GM18505 (cell line): ENCODE measurements at regions not wholly inside any gene's neighbourhood (a gene's known extent, or its start where the extent isn't known, plus 50 kb on each side); places are given as distances from the start of the nearest gene placed in this dataset.
"Not testable (repeated sequence)": the region's sequence is repeated elsewhere in the genome, so short reads cannot be mapped to it uniquely, and the experiment has no call there.

ENCODE experiments used
- ATAC-seq: cut with Tn5 transposase; IDR thresholded peaks from one replicate; pipeline ENCODE4 v1.9.1; 2021; ENCODE audit not compliant: unreplicated experiment
- POLR2A ChIP-seq: IDR thresholded peaks from 4 replicates; pipeline ENCODE4 v1.6.1; 2011; ENCODE audit warnings: borderline replicate concordance; ENCODE audit not compliant: insufficient read depth, insufficient read length; ENCODE audit errors: extremely low read depth

DNA sequence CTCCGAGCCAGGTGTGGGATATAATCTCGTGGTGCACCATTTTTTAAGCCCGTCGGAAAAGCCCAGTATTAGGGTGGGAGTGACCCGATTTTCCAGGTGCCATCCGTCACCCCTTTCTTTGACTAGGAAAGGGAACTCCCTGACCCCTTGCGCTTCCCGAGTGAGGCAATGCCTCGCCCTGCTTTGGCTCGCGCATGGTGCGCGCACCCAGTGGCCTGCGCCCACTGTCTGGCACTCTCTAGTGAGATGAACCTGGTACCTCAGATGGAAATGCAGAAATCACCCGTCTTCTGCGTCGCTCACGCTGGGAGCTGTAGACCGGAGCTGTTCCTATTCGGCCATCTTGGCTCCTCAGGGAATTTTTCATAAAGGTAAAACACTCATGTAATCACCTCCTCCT is 63.9 kb downstream of the RWDD3 start:
- not testable (repeated sequence) for ATAC-seq

DNA sequence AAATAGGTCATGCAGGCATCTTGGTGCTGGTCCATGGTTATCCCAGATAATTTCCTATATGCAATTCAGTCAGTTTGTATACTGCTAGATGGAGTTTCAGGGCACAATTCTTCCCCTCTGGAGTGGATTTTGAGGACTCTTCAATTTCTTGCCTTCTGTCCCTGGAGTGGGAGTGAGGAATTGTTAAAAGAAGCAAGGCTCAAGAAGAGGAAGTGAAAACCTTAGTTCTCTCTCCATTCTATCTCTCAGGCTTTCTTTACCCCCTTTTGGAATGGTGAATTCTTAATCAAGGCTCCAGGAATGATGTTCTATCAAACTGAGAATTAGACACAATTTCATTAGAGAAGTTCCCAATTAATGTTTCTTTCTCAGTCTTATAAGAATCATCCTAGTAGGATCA is 67.1 kb downstream of the RWDD3 start:
- TF ChIP-seq POLR2A: no peak
- ATAC-seq: no peak

DNA sequence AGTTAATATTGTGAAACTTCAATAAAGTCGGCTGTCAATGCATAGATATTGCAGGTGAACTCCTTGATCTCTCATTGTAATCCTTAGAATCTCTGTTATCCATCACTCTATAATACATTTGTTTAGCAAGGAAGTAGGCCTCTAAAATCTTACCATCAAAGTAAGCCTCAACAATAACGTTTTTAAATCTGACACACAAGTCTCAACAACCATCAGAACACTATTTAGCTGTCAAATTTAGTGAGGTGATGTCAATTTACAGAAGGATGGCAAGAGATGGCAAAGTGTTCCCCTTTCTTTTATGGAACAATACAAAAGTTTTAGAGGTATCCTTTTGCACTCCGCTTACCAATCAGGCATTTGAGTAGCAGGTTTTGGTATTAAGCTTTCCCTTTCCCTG is 67.6 kb downstream of the RWDD3 start:
- ATAC-seq: no peak
- no peak for TF ChIP-seq POLR2A

DNA sequence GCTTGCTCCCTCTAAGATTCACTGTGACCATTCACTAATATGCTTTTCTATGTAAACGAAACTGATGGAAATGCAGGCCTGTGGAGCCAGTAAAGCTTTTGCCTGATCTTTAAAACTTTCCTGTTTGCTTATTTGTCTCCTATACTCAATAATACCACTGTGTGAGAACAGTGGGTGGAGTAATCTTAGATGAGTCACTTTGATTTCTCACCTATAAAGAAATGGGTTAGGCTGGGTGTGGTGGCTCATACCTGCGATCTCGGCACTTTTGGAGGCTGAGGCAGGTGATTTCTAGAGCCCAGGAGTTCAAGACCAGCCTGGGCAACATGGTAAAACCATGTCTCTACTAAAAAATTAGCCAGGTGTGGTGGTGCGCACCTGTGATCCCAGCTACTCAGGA is 70.8 kb downstream of the RWDD3 start:
- TF ChIP-seq POLR2A: no peak
- no peak for ATAC-seq

DNA sequence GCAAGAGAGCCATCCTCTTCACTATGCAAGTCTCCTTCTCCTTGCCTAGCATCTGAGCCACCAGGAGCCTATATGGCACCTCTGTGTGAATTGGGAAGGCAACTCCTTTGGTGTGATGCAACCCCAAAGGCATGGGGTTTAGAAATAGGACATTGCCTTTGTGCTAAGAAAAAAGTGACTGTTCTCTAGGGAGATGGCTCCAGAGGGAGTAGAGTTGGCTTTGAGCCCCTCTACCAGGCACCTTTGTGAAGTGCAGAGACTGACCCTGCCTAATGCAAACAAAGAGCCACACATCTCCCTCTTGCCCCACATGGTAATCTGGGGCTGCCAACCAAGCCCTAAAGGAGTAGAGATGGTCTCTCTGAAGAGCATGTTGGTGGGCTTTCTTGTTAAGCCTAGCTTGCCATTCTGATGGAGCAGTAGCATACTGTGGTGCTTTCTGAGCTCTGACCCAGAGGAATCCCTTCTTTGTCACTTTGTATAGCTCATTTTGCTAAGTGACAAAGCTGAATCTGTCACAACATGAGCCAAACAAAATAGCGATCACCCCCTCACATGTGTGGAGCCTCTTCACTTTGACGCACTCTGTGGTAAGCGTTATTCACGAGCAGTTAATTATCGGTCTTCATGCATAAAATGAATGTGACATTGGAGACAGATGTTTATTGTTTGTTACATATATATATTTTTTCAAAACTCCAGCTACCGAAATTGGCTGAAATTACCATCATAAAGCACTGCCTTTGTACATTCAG is 74.4 kb downstream of the RWDD3 start:
- no peak for TF ChIP-seq POLR2A
- ATAC-seq: no peak

DNA sequence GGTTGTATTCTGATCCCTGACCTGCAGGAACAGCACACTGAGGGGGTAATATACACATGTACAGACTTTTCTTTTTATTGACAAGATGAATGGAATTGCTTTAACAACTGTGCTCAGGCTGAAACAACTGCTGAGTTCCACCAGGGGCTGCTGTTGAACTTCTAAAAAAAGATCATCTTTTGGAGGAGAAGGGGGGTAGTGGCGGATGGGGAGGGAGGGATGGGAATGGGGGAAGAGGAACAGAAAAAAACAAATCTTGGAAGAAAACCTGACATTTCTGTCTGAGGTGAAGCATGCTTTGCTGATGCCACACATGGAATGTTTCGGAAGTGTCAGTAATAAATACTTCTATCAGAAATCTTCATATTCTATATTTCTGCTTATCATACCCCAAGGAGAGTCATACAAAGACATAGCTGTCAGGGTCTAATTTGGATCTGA is 75.0 kb downstream of the RWDD3 start:
- ATAC-seq: no peak
- no peak for TF ChIP-seq POLR2A

DNA sequence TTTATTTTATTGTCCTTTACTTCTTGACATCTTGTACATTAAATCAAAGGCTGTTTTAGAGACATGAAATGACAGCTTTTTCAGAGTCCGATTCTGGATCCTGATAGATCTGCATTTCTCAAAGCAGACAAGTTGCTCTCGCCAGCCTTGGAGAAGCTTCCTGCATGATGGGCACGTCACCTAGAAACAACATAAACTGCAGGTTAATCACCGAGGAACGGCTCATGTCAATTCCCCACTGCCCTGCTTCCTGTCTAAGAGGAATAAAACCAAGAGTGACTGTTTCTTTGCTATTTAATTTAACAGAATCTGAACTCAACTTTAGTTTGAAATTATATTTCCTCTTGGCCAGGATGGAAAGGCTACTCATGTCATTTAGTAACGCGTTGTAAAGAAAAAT is 77.0 kb downstream of the RWDD3 start:
- TF ChIP-seq POLR2A: no peak
- no peak for ATAC-seq

DNA sequence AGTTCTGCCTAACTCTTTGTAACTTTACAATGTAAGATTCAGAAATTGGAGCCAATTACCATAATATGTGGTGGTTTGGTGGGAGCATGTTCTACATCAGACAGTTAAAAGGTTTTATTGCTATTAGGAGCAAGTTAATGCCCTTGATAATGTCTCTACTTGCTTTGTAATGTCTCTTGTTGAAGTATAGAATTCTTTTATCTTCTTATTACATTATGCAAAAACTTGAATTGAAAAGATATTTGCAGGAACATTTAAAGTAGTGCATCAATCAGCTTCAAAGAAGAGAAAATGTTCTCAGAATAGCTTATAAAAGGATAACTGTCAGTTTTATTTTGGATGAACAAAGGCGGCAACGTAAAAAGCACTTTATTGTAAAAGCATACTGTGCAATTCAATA is 77.8 kb downstream of the RWDD3 start:
- no peak for ATAC-seq
- no peak for TF ChIP-seq POLR2A

DNA sequence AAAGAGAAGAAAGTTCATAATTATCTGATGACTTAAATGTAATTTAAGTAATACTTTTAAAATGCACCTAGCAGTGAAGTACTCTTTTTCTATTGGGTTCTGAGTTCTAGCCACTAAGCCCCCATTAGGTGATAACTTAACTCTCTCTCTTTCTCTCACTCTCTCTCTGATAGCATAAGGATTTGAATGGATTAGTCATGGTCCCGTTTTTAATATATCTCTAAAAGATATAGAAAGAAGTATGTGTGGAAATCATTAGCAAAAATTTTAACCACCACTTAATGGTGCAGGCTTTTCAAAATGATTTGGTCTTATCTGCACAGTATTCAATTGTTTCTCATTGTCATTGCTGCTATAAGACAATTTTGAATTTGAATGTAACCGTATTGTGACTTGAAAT is 78.2 kb downstream of the RWDD3 start:
- ATAC-seq: no peak
- no peak for TF ChIP-seq POLR2A

DNA sequence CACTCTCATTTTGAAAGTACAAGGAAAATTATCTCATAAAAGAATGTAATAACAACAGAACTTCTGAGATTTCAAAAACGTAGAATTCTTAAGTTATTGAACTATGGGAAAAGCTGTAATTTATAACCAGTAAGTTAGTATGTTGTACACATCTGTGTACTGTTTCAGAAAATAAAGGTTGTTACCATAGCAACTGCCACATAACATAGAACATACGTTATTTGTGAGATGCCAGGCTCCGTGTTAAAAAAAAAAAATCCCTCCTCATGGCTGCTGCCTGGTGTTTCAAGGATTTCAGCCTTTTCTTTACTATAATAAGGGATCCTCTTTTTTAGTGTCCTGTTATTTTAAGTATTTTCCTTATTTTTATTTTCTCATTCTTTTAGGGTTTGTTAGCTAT is 79.5 kb downstream of the RWDD3 start:
- TF ChIP-seq POLR2A: no peak

DNA sequence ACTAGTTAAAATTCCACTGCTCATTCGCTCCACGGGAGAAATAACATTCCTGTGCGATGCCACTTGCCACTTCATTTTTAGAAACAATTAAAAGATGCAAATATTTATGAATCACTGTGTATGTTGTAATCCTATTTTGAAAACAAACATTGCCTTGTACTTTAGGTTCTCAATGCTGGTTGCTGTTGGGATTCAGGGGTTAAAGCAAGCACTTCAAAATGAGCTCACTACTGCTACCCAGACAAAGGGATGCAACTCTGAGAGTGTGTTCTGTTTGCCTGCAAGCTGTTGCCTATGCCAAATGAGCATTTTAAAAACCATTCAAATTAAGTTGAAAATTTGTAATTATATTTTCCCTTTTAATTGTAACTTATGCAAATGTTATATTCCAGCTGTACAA is 87.5 kb downstream of the RWDD3 start:
- TF ChIP-seq POLR2A: no peak
- ATAC-seq: no peak

More for the DNA sequence above, 79.5 kb downstream of the RWDD3 start:
- no peak for ATAC-seq

DNA sequence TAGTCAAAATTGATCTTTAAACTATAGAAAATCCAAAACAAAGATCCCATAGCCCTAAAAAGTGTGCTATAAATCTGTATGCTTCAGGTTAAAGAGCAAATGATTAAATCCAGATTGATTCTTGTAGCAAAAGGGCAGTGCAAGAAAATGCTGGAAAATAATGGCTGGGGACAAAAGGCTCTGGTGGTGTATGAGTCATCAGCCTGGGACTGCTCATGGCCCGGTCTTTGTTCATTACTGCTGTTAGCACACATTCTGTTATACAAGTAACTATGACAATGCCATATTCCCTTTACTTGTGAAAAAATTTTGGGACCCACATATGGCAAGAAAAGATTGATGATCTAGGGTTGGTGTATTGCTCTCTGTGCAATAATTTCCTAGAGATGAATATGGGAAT is 89.1 kb downstream of the RWDD3 start:
- ATAC-seq: no peak
- no peak for TF ChIP-seq POLR2A

DNA sequence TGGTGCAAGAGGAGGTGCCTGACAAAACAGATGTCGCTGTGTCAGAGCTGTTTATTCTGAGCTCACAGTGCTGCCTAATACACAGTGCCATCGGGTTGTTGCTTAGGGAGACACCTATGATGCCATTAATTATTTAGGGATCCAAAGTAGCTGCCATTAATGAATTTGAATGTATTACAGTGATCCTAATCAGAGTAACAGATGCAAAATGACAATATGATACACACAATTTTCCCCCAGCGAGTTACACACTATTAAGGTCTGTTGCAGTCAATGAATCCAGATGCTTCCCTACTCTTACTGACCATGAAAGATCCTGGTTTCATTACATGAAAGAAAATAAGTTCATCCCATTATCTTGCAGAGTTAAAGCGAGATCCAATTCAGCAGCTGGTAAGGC is 91.3 kb downstream of the RWDD3 start:
- no peak for ATAC-seq
- no peak for TF ChIP-seq POLR2A

DNA sequence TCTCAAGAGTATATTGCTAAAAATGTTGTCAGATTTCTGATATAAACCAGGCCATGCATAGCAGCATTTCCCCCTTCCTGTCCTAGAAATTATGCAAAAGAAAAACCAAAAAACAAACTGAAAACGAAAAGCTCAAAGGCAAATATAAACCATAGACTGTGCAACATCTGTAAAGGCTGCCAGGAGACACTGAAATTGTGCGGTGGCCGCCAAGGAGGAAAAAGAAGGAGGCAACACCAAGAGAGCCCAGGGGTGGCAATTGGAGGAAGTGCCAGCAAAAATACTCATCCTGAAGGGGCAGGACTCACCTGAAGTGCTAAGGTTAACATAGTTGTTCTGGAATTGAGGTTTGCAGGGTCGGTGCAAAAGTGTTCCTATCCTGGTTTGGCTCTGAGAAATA is 92.0 kb downstream of the RWDD3 start:
- TF ChIP-seq POLR2A: no peak
- ATAC-seq: no peak

DNA sequence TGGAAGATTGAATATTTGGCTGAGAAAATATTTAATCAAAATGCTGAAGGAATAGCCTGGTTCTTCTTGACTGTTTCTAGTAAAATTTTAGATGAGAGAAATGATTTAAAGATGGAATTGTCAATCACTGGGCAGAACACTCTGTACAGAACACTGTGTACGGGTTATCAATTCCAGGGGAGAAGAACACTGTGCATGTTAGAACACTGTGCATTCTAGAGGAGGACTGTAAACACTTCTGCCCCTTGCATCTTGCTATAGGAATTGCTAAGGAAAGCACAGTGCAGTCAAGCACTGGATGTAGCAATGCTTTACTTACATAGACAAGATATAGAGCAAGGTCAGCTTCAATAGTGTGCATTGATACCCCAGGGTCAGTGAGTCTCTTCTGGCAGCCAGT is 98.7 kb downstream of the RWDD3 start:
- no peak for ATAC-seq
- no peak for TF ChIP-seq POLR2A
